ENCODE measurements at regions not wholly inside any gene's neighbourhood (a gene's known extent, or its start where the extent isn't known, plus 50 kb on each side); places are given as distances from the start of the nearest gene placed in this dataset.
"Not testable (repeated sequence)": the region's sequence is repeated elsewhere in the genome, so short reads cannot be mapped to it uniquely, and the experiment has no call there.

DNA sequence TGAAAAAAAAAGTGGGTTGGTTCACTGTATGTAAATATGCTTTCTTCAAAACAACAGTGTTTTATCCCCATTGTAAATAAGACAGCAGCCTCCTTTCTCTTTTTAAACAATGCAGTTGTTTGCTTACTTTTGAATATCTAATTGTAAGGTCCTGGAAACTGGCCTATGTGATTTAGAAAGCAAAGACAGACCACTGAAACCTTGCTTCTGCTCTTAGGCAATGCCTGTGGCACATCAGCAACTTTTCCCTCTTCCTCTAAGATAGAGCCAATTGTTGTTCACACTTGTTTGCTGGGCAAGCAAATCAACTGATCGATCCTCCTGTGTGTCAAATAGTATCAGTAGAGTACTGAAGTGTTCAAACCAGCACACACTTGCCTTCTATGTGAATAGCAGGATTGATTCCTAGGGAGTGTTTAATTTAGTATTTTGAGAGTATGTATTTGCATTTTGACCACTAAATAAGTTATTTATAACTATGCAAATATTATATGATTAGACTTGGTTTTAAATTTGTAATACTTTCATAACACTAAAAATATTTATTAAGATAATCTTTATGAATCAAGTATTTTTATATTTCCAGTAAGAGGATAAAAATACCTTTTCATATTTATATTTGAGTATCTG, 55.4 kb upstream of the GRPR start:
- no peak for DNase-seq

DNA sequence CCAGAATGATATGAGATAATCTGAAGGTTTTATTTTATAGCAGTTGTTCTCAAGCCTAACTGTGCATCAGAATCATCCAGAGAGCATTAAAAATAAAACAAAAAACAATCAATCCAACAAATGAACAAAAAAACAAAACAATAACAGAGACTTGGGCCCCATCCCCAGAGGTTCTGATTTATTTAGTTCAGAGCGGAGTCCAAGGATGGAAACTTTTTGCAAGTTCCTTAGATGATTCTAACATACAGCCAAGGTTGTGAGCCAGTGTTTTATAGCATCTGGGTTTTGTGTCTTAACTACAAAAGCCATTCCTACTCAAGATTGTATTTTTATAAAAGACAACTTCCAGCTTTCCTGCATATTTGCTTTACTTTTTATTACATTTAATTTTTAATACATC, 59.4 kb upstream of the GRPR start:
- no peak for DNase-seq

DNA sequence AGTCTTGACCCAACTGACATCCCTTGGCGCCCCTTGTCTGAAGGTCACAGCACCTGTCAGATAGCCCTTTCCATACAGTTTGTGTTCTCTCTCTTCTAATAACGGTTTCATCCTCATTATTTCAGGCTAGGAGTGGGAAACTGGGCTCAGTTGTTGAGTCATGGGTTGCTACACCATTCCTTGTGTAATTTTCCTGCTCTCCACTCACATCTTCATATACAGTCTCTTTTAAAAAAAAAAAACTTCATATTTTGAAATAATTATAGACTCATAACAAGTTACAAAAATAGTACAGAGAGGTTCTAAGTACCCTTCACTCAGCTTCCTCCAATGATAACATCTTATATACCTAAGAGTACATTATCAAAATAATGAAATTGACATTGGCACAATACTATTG, 60.2 kb upstream of the GRPR start:
- DNase-seq = no peak

GRCh38 chrX:16061296-16061695, 62.1 kb upstream of the GRPR start:
- DNase-seq = no peak

GRCh38 chrX:16060252-16060651, 63.1 kb upstream of the GRPR start:
- no peak for DNase-seq

- not testable (repeated sequence) for DNase-seq
These were observed 74.2 kb upstream of the GRPR start for GRCh38 chrX:16049126-16049525.

GRCh38 chrX:16042980-16043379, 80.4 kb upstream of the GRPR start:
- DNase-seq = no peak

- no peak for DNase-seq
These were observed 83.5 kb upstream of the GRPR start for GRCh38 chrX:16039834-16040233.

DNA sequence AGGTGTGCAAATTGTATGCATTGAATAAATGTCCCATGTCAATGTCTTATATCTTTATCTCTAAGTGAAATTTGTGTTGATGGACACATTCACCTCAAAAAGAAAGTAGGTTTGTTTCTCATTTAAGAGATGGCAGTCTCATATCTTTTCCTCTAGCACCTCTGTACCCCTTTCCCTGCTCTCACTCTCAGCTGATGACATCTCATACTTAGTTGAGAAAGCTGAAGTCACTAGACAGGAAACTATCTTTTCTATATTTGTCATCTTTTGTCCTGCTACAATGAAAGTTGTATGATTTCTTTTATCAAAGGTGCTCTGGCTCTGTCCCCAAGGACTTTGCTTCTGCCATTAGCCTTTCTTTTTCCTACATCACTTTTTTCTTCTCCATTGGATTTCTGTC, 84.0 kb upstream of the GRPR start:
- no peak for DNase-seq

GRCh38 chrX:16033331-16033730, 90.0 kb upstream of the GRPR start:
- no peak for DNase-seq

GRCh38 chrX:16028576-16028975, 94.8 kb upstream of the GRPR start:
- no peak for DNase-seq

DNA sequence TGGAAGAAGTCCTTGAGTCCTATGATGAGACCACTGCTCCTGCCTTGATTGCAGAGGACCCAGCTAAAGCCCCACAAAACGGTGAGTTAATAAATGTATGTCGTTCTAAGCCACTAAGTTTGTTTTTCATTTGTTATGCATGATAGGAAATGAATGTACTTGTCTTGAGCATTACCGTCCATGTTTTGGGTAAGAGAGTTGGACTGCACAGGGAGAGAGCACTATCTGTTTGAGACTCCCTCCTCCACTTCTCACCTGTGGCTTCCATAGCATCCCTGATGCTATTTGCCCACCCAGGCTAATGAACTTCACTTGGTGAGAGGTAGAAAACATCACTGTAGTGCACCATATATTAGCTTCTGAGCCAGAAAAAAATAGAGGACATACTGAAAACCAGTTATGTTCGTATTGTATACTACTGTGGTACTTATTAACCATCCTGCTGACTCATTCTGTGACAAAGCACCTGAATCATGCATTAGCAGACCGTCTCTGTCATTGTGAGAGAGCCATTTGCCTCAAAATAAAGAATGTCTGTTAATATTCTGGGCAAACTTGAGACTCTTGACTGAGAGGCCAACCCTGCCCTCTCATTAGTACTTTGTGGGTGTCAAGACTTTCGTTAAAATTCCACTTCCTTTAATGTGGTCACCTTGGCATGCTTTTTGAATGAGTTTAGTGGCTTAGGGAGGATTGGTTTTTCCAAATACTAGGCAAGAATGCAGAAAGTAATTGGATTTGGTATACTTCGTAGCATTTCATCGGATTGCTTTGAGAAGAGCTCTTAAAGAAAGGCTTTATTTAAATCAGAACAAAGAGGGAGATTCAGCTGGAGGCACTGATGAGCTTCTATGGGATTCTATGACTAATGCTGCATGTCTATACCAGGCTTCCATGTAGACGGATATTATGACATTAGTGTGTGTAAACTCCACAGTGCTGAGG, 99.3 kb upstream of the GRPR start:
- no peak for DNase-seq

DNA sequence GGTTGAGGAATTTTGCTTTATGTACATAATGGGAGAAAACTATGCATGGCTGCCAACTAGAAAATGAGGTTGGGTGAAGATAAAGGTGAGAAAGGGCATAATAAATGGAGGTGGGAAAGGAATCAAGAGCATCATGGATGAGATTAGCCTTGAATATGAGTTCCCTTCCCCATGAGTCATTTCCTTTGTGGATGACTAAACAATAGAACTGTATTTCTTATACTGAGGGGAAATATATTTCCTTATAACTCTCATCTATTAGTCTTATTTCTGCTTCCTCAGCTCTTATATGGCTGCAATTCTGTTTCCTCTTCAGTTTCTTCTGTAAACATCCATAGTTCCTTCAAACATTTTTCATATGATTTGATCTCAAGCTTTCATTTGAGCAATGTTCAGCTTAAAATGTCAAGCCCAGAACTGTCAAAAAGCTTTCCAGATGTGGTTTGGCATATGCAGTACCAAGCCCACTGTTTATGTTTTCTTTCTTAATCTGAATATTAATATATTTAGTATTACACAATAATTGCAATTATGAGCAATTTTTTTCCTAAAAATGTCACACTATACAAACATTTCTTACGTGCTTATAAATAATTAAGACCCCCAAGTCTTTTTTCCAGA, 100.7 kb upstream of the GRPR start:
- DNase-seq = no peak

DNA sequence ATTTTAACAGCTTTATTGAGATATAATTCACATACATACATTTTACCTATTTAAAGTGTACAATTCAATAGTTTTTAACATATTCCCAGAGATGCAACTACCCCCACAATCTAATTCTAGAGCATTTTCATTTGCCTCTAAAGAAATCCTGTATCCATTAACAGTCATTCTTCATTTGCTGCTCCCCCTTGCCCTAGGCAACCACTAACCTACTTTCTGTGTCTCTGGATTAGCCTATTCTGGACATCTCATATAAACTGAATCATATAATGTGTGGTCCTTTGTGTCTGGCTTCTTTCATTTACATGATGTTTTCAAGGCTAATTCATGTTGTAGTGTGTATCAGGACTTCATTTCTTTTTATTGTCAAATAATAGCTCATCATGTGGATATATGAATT, 105.1 kb upstream of the GRPR start:
- no peak for DNase-seq

DNA sequence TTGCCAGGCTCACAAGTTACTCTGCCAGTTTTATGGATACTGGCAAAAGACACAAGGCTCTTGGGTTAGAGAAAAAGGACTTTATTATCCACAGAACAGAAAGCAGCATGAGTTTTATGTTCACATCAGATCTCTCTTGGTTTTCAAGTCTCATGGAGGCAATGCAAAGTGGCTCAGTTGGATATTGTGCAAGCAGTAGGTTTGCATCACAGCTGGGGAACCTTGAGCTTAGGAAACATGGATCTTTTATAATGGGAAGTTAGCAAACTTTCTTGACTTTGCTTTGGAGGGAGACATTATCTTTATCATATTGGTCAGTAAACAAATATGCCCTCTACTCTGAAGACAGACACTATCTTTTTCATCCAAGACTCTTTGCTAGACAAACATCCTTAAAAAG, 109.2 kb upstream of the GRPR start:
- no peak for DNase-seq

DNA sequence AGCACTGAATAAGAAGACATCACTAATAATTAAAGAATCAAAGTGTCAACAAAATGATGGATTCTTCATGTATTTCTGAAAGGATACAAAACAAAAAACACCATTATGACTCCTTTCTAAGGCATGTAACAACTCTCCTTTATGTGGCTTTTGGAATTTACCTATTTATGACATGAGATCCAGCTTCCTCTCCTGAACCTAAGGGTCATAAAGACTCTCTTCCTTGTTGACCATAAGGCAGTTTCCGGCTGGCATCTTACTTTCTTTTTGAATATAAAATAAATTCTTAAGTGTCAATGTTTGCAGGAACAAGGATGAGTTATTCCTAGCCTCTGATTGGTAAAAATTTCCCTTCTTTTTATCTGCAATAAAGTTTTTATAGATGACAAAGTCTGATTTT, 111.1 kb upstream of the GRPR start:
- DNase-seq = no peak

DNA sequence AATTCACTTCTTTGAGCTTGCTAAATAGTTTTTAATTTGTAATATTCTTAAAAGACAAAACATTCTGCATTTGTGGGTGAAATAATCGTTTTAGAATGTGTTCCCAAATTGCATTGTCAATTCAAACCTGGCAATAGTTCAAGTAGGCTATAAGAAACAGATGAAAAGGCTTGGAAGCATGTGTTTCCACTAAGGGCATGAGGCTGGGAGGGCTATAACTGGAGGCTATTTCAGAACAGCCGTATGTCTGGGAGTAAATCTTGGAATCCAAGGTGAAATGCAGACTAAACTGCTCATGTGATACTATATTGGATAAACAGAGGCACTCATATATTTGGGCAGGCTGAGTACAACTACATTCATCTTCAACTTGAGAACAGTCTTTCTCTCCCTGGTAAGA, 117.4 kb upstream of the GRPR start:
- DNase-seq = no peak

- DNase-seq = no peak
These were observed 121.2 kb upstream of the GRPR start for GRCh38 chrX:16002185-16002584.

DNA sequence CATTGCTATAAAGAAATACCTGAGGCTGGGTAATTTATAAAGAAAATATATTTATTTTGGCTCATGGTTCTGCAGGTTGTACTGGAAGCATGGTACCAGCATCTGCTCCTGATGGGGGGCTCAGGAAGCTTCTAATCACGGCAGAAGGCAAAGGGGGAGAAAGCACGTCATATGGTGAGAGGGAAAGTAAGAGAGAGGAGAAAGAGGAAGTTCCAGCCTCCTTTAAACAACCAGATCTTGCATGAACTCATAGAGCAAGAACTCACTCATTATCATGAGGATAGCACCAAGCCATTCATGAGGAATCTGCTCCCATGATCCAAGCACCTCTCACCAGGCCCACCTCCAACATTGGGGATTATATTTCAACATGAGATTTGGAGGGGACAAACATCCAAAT, 125.0 kb upstream of the GRPR start:
- no peak for DNase-seq

GRCh38 chrX:15989716-15990115, 133.6 kb upstream of the GRPR start:
- no peak for DNase-seq

DNA sequence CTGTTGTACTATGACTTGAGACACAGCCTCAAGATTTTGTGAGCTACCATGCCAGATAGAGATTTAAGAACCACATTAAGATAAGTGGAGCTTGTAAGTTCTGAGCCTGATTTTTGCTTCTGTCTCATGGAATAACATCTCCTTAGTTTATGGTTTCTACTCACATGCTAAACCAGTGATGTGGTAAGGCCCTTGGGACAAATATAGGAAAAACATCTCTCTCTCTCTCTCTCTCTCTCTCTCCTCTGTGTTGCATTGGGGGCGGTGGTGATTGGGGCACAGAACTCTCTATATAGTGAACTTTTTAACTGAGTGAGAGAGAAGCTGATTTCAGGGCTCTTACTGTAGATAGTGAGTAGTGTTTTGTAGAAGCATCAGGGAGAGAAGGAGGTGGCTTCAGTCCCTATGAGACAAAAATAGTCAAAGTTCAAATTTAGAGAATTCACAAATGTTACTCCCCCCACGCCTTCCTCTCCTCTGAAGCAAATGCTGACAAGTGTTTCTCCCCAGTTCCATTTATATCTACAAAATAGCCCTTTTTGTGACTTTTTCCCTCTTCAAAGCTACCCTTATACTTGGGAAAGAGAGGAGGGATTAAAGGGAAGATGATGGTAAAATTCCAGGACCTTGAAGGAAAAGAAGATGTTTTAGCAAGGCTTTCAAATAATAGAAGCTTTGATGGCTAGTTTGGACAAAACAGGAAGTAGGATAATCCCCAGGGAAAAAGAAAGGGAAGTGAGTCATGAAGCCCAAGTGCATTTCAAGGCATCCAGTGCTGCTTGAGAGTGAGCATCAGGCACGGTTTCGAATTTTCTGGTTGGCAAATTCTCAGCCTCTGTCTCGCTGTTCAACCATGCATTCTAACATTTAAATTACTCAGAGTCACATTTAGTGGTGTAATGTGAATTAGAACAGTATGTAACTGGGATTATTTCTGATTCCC, 134.3 kb upstream of the AP1S2 start:
- no peak for DNase-seq

- DNase-seq = no peak
These were observed 131.3 kb upstream of the AP1S2 start for GRCh38 chrX:15985937-15986336.

DNA sequence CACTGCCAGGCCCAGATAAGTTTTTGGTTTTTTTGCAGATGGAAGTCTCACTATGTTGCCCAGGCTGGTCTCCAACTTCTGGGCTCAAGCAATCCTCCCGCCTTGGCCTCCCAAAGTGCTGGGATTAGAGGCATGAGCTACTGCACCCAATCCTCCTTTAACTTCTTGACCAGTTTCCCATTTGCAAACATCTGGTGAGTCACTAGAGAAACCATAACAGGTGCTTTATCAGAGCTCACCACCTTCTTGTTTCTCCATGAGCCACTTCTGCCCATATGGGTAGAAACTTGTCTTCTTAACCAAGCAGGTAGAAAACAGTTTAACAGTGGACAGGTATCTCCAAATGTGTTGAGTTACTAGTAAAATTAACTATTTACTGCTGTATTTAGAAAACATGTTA, 128.4 kb upstream of the AP1S2 start:
- no peak for DNase-seq
